ENCODE measurements at regions not wholly inside any gene's neighbourhood (a gene's known extent, or its start where the extent isn't known, plus 50 kb on each side); places are given as distances from the start of the nearest gene placed in this dataset.

DNA sequence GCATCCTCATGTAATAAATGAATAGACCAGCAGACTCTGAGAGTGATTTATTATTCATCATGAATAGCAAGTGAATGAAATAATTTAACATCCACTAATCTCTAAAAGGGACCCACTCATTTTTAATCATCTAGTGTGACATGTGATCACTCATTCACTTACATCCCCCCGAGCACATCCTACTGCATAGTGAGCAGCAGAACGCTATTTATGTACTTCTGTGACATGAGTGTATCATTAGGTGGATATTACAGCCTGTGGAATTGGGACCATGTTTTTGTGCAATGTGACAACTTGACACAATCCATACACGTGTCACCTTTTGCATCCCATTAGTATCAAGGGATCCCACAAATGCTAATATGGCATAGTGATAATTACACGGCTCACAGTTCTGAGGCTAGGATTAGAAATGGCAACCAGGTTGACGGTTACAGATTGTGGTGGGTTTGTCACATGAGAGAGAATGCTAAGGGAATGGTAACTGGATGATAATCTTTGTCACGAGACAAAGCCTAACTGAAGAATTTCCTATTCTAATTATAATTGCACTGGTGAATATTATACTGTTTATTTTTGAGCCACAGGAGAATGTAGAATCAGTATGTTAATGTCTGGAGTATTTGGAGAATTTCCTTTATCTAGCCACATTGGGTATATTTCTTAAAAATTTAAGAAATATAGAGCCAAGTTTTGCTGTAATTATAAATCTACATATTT is 595.2 kb upstream of the TBL1XR1 start:
- Histone ChIP-seq H3K4me2 (ENCODE audit: low read length) (no peak overlapping the region), H4K20me1 (ENCODE audit: insufficient read depth) (no peaks in the 10 kb centered on the region), H3K9ac (ENCODE audit: low read length) (no peak overlapping the region), H3K36me3 (ENCODE audit: insufficient read depth, low read length) (no peaks in the 10 kb centered on the region), H3K27me3 (ENCODE audit: insufficient read depth, low read depth, low read length) (no peaks in the 10 kb centered on the region), H2AFZ (ENCODE audit: low read depth, low read length) (no peak overlapping the region), H3K4me3 (ENCODE audit: low read length) (peak overlapping the region; percentile 16), H3K27ac (ENCODE audit: low read length) (peak overlapping the region; percentile 76), H3K79me2 (replicated peaks; ENCODE audit: insufficient read depth, low read length) (no peaks in the 10 kb centered on the region), H3F3A (ENCODE audit: insufficient read depth, low read length, poor library complexity, severe bottlenecking) (no peaks in the 10 kb centered on the region), H3K9me2 (ENCODE audit: insufficient read depth, low read length) (no peaks in the 10 kb centered on the region), H3K9me3 (ENCODE audit: low read length) (no peaks in the 10 kb centered on the region)
- TF ChIP-seq, protein P1, sequence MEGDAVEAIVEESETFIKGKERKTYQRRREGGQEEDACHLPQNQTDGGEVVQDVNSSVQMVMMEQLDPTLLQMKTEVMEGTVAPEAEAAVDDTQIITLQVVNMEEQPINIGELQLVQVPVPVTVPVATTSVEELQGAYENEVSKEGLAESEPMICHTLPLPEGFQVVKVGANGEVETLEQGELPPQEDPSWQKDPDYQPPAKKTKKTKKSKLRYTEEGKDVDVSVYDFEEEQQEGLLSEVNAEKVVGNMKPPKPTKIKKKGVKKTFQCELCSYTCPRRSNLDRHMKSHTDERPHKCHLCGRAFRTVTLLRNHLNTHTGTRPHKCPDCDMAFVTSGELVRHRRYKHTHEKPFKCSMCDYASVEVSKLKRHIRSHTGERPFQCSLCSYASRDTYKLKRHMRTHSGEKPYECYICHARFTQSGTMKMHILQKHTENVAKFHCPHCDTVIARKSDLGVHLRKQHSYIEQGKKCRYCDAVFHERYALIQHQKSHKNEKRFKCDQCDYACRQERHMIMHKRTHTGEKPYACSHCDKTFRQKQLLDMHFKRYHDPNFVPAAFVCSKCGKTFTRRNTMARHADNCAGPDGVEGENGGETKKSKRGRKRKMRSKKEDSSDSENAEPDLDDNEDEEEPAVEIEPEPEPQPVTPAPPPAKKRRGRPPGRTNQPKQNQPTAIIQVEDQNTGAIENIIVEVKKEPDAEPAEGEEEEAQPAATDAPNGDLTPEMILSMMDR (IDR thresholded peaks at IDR 0.05; ENCODE audit: poor library complexity, severe bottlenecking), result no peak
- no peak for TF ChIP-seq EZH2 (IDR thresholded peaks at IDR 0.05; ENCODE audit: borderline replicate concordance, insufficient read depth, low read length, poor library complexity, severe bottlenecking)
- TF ChIP-seq, protein P2, sequence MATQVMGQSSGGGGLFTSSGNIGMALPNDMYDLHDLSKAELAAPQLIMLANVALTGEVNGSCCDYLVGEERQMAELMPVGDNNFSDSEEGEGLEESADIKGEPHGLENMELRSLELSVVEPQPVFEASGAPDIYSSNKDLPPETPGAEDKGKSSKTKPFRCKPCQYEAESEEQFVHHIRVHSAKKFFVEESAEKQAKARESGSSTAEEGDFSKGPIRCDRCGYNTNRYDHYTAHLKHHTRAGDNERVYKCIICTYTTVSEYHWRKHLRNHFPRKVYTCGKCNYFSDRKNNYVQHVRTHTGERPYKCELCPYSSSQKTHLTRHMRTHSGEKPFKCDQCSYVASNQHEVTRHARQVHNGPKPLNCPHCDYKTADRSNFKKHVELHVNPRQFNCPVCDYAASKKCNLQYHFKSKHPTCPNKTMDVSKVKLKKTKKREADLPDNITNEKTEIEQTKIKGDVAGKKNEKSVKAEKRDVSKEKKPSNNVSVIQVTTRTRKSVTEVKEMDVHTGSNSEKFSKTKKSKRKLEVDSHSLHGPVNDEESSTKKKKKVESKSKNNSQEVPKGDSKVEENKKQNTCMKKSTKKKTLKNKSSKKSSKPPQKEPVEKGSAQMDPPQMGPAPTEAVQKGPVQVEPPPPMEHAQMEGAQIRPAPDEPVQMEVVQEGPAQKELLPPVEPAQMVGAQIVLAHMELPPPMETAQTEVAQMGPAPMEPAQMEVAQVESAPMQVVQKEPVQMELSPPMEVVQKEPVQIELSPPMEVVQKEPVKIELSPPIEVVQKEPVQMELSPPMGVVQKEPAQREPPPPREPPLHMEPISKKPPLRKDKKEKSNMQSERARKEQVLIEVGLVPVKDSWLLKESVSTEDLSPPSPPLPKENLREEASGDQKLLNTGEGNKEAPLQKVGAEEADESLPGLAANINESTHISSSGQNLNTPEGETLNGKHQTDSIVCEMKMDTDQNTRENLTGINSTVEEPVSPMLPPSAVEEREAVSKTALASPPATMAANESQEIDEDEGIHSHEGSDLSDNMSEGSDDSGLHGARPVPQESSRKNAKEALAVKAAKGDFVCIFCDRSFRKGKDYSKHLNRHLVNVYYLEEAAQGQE (IDR thresholded peaks at IDR 0.05; ENCODE audit: borderline replicate concordance), result peak; percentile 45
- TF ChIP-seq RAD21 (conservative IDR thresholded peaks at IDR 0.05), result peak; percentile 51
- TF ChIP-seq EP300 (conservative IDR thresholded peaks at IDR 0.05; ENCODE audit: poor library complexity, severe bottlenecking), result peak; percentile 95
- peak; percentile 93 for TF ChIP-seq POLR2AphosphoS5 (IDR thresholded peaks at IDR 0.05)
- peak; percentile 44 for TF ChIP-seq SMC3 (conservative IDR thresholded peaks at IDR 0.05; ENCODE audit: poor library complexity)
- TF ChIP-seq MXI1 (conservative IDR thresholded peaks at IDR 0.05; ENCODE audit: poor library complexity, severe bottlenecking), result peak; percentile 29
- no peak for TF ChIP-seq TAF1 (IDR thresholded peaks at IDR 0.05; ENCODE audit: low read depth)

DNA sequence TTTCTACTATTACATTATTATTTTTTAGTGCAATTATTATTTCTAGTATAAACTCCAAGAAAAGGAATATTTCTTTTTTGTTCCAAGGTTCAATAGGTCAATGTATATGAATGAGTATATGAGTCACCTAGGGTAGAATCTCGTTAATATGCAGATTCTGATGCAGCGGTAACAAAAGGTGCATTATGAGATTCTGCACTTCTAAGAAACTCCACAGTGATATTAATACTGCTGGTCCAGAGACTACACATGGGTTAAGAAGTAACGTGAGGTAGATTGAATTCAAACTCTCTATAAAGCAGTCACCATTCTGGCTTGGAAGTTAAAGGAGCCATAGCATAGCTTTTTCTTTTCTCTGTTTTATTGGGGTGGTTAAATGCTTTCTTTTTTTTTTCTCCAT is 596.2 kb upstream of the TBL1XR1 start:
- Histone ChIP-seq H3K4me3 (ENCODE audit: low read length) (no peak overlapping the region), H3K79me2 (replicated peaks; ENCODE audit: insufficient read depth, low read length) (no peaks in the 10 kb centered on the region), H3K9ac (ENCODE audit: low read length) (no peak overlapping the region), H3K27ac (ENCODE audit: low read length) (no peak overlapping the region), H3K27me3 (ENCODE audit: insufficient read depth, low read depth, low read length) (no peaks in the 10 kb centered on the region), H3F3A (ENCODE audit: insufficient read depth, low read length, poor library complexity, severe bottlenecking) (no peaks in the 10 kb centered on the region), H4K20me1 (ENCODE audit: insufficient read depth) (no peaks in the 10 kb centered on the region), H3K36me3 (ENCODE audit: insufficient read depth, low read length) (no peaks in the 10 kb centered on the region), H2AFZ (ENCODE audit: low read depth, low read length) (no peak overlapping the region), H3K9me2 (ENCODE audit: insufficient read depth, low read length) (no peaks in the 10 kb centered on the region), H3K4me2 (ENCODE audit: low read length) (no peak overlapping the region), H3K9me3 (ENCODE audit: low read length) (no peaks in the 10 kb centered on the region)
- TF ChIP-seq TAF1 (IDR thresholded peaks at IDR 0.05; ENCODE audit: low read depth) (no peak), SMC3 (conservative IDR thresholded peaks at IDR 0.05; ENCODE audit: poor library complexity) (no peak), POLR2AphosphoS5 (IDR thresholded peaks at IDR 0.05) (no peak), MXI1 (conservative IDR thresholded peaks at IDR 0.05; ENCODE audit: poor library complexity, severe bottlenecking) (no peak), RAD21 (conservative IDR thresholded peaks at IDR 0.05) (no peak), EP300 (conservative IDR thresholded peaks at IDR 0.05; ENCODE audit: poor library complexity, severe bottlenecking) (no peak), EZH2 (IDR thresholded peaks at IDR 0.05; ENCODE audit: borderline replicate concordance, insufficient read depth, low read length, poor library complexity, severe bottlenecking) (no peak)
- TF ChIP-seq, protein P1 (IDR thresholded peaks at IDR 0.05; ENCODE audit: poor library complexity, severe bottlenecking), result no peak
- TF ChIP-seq, protein P2 (IDR thresholded peaks at IDR 0.05; ENCODE audit: borderline replicate concordance), result no peak

All from neural cell (in vitro differentiated cells).